DMS79 treated with DMSO at 0.1 percent for 48 hours (cell line): ENCODE measurements at regions not wholly inside any gene's neighbourhood (a gene's known extent, or its start where the extent isn't known, plus 50 kb on each side); places are given as distances from the start of the nearest gene placed in this dataset.
A peak's percentile ranks its signal among the peaks of the same experiment; 100 is the strongest.

Experiments
- DNase-seq: peaks from one replicate; lab custom pipeline; 2025; lab: John Stamatoyannopoulos, UW

- DNase-seq, result no peak
These were observed 102.5 kb upstream of the RIPOR2 start for GRCh38 chr6:25038300-25038699.

GRCh38 chr6:25038999-25039398 is 103.2 kb upstream of the RIPOR2 start:
- DNase-seq, result peak; percentile 66

- peak; percentile 67 for DNase-seq
These were observed 105.8 kb upstream of the RIPOR2 start for GRCh38 chr6:25041485-25042035.

- DNase-seq, result peak; percentile 64
These were observed 106.3 kb upstream of the RIPOR2 start for GRCh38 chr6:25042036-25042521.

GRCh38 chr6:25042536-25042935 is 106.8 kb upstream of the RIPOR2 start:
- DNase-seq, result peak; percentile 64

- DNase-seq, result no peak
These were observed 107.4 kb upstream of the RIPOR2 start for GRCh38 chr6:25042984-25043725.

- no peak for DNase-seq
These were observed 108.1 kb upstream of the RIPOR2 start for GRCh38 chr6:25043892-25044291.

- DNase-seq, result no peak
These were observed 111.2 kb upstream of the RIPOR2 start for GRCh38 chr6:25046942-25047341.

GRCh38 chr6:25050356-25050755 is 114.6 kb upstream of the RIPOR2 start:
- peak; percentile 71 for DNase-seq

- DNase-seq, result no peak
These were observed 115.3 kb upstream of the RIPOR2 start for GRCh38 chr6:25051083-25051482.

GRCh38 chr6:25052181-25052580 is 116.4 kb upstream of the RIPOR2 start:
- no peak for DNase-seq

- no peak for DNase-seq
These were observed 118.2 kb upstream of the RIPOR2 start for GRCh38 chr6:25053875-25054371.

GRCh38 chr6:25054469-25054868 is 118.7 kb upstream of the RIPOR2 start:
- DNase-seq, result no peak

GRCh38 chr6:25056130-25056529 is 120.4 kb upstream of the RIPOR2 start:
- DNase-seq, result no peak

GRCh38 chr6:25057111-25057905 is 121.5 kb upstream of the RIPOR2 start:
- DNase-seq, result no peak

GRCh38 chr6:25058441-25058840 is 122.7 kb upstream of the RIPOR2 start:
- DNase-seq, result no peak

- no peak for DNase-seq
These were observed 123.2 kb upstream of the RIPOR2 start for GRCh38 chr6:25058941-25059340.

GRCh38 chr6:25060522-25060921 is 124.8 kb upstream of the RIPOR2 start:
- no peak for DNase-seq

GRCh38 chr6:25061289-25061936 is 125.7 kb upstream of the RIPOR2 start:
- no peak for DNase-seq

GRCh38 chr6:25062070-25062811 is 126.5 kb upstream of the RIPOR2 start:
- DNase-seq, result no peak

GRCh38 chr6:25064006-25064405 is 128.2 kb upstream of the RIPOR2 start:
- no peak for DNase-seq
